NCI-H82 (cell line): ENCODE measurements at regions not wholly inside any gene's neighbourhood (a gene's known extent, or its start where the extent isn't known, plus 50 kb on each side); places are given as distances from the start of the nearest gene placed in this dataset.
"Not testable (repeated sequence)": the region's sequence is repeated elsewhere in the genome, so short reads cannot be mapped to it uniquely, and the experiment has no call there.

Experiments used
- DNase-seq: peaks from one replicate; lab custom pipeline; 2025; lab: John Stamatoyannopoulos, UW

GRCh38 chr1:146715054-146715453 is 223.1 kb upstream of the NBPF12 start:
- not testable (repeated sequence) for DNase-seq

DNA sequence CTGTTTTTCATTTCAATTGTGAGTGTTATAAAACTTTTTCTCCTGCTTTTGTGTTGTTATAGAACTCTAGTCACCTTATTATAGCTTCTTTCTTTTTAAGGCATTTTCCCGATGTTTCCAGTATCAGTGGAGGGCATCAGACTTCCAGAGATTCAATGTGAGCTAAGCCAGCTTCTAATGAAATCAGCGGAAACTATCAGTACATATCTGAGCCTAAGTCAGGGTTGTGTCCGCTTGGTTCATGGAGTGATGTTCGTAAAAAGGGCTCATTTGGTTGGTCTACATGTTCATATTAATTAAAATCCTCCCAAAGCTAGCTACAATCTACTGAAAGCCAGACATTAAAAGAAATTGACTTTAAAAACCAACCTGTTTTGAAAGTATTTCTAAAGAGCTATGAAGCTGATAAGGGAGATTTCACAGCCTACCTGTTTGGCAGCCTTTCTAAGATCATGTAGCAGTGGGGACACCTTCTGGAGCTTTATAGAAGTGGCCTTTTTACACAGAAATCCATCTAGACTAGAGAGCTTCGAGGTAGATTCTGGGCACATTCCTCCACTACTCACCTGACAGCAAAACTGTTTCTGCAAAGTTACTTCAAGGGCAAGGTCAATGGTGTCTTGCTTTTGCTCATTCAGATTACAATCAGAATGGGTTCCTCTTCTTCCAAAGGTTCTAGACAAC is 227.1 kb upstream of the NBPF12 start:
- DNase-seq, result peak; percentile 53

GRCh38 chr1:146709302-146709701 is 228.8 kb upstream of the NBPF12 start:
- not testable (repeated sequence) for DNase-seq

GRCh38 chr1:146704162-146704724 is 233.9 kb upstream of the NBPF12 start:
- peak; percentile 0 for DNase-seq

DNA sequence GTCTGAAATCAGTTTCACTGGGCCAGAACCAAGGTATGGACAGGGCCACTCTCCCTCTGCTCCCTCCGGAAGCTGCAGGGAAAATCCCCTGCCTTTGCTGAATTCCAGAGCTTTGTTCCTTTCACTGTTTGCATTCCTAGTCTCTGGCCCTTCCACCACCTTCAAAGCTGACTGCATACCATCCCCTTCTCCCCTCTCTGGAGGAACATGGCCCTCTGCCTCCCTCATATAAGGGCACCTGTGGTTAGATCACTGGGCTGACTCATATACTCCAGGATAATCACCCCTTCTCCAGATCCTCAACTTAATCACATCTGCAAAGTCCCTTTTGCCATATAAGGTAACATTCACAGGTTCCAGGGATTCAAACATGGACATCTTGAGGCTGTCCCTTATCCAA is 236.8 kb upstream of the NBPF12 start:
- not testable (repeated sequence) for DNase-seq

DNA sequence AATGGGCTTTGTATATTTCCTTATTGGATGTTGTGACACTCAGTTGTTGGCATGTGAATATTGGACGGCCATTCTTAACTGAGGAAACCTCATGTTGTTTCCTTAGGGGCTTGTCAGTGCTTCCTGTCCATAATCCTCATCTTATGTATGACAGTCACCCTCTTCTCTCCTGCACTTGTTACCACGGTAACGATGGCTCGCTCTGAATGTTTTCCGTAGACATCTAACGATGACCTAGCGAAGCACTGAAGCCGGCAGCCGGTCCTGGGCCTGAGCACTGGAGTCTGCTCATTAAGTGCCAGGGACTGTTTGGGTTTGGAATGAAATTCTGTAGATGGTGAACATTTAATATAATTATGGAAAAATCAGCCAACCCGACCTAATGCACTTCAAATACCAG is 242.7 kb upstream of the NBPF12 start:
- not testable (repeated sequence) for DNase-seq

GRCh38 chr1:146691798-146692197 is 246.3 kb upstream of the NBPF12 start:
- DNase-seq, result not testable (repeated sequence)

DNA sequence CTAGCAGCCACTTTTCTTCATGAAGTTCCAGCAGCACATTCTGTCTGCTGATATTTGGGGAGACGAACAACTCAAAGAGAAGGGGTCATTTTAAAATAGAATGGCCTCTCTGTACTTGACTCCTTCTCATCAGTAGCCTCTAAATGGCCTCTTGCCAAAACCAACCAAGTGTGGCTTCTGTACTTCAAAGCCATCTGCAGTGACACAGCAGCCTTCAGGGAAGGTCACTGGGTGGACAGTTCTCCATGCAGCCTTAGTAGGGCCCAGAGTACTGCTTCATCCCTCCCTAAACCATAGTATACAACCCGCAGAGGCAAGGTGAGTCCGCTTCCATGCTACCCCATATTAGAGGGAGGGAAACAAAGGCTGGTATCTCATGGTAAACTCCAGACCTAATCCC is 249.2 kb upstream of the NBPF12 start:
- DNase-seq, result not testable (repeated sequence)

DNA sequence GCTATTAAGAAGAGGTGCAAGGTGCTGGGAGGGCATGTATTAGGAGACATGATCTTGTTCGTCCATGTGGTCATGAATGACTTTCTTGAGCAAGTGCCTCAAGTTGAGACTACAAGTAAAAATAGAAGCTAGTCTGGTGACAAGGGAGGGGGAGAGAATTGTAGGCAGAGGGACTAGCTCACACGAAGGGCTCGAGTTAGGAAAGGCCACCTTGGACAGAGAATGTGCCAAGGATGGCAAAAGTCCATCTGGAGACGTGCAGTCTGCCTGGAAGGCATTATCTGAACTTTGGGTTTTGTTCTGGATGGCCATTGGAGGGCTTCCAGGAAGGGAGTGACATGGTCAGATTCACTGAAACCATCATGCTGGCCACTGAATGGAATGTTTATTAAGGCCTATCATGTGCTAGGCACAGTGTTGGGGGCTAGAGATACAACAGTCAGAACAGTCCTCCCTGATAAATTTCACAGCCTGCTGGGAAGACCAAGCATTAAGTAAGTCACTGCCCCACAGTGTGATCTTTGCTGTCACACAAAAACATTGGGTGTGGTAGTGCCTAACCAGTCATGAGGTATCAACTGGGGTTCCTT is 251.3 kb upstream of the NBPF12 start:
- not testable (repeated sequence) for DNase-seq

GRCh38 chr1:146683126-146683429 is 255.0 kb upstream of the NBPF12 start:
- not testable (repeated sequence) for DNase-seq

DNA sequence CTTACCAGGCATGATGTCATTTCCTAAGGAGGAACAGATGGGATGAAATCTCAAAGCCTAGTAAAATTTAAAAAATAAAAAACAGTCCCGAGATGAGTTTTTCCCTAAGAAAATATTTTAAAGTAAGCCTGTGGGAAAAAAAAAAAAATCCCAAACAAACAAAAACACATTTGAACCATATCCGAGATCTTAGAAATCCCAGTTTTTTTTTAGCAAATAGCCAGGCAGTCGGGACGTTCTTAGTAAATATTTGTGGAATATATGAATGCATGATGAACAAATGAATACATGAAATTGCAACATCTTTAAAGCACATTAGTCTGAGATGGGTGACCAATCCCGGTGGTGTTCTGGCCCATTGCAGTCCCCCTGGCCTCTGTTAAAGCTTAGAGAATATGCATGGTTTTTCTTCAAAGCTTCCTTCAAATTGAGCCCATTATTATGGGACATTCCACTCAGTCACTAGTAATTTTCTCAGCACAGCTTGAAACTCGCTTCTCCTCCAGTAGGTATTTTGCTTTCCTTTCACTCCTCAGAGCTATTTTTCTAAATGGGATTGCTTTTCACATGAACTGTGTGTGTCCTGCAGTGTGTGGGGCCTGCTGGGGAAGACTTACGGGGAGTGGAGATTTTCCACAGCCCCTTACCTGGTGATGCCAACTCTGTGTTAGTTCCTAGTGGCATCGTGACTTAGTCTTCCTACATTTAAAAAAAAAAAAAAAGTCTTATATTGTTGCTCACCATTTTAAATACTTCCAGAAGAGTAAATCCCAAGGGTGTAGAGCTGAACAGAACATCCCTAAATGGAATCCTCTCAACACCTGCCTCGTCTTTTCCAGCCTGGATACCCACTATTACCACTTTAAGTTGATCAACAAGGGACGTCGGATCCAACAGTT is 255.6 kb upstream of the NBPF12 start:
- DNase-seq, result not testable (repeated sequence)

DNA sequence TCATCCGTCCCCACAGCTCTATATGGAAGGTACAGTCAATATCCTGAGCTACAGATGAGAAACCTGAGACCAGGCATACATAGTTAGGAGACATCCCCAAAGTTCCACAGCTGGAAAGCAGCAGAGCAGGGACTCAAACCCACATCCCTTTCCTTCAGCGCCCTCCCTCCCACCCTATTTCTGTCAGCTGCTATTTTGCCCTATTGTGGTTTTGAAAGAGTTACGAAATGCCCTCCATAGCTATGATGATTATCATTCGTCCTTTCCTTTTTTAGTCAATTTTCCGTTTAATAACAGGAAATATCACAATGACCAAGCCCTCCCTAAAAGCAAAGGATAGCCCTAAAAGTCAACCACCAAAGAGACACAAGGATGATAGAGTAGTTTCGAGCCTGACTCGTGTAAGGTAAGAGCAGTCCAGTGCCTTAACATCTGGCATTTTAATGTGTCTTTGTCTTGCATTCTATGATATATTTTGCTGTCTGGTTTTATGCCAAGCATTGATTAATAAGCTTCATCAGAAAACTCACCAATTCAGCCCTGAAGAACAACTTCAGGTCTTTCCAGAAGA is 264.3 kb upstream of the NBPF12 start:
- not testable (repeated sequence) for DNase-seq

GRCh38 chr1:146672608-146673007 is 265.5 kb upstream of the NBPF12 start:
- not testable (repeated sequence) for DNase-seq

DNA sequence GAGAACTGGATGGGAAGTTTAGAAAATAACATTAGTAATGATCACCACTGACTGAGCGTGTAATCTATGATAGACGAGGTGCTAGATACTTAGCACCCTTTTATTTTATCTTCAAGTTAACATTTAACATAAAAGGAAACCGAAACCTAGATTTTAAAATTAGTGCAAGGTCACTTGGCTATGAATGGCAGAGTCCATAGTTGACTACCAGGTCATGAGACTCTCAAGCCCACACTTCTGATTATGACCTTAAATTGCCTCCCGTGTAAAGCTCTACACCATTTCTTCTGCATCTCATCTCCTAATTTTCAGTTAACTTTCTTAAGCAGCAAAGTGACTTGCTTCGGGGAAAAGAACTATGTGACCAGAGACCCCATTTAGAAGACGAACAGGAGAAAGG is 266.5 kb upstream of the NBPF12 start:
- DNase-seq, result not testable (repeated sequence)

GRCh38 chr1:146670832-146671566 is 267.1 kb upstream of the NBPF12 start:
- not testable (repeated sequence) for DNase-seq

DNA sequence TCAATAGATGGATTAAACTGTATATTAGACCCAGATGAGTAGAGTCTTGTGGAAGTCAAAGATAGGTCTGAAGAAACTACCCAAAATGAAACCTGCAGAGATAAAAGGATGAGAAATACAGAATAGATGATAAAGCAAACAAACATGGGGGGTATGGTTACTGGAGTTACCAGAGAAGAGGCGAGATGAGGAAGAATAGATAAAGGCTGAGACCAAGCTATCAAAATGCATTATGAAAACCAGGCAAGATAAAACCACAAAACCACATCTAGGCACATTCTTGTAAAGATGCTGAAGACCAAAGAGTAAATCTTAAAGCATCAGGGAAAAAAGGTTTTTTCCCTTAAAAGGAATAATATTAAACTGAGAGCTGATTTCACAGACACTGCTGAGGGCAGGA is 271.8 kb upstream of the NBPF12 start:
- DNase-seq, result not testable (repeated sequence)

DNA sequence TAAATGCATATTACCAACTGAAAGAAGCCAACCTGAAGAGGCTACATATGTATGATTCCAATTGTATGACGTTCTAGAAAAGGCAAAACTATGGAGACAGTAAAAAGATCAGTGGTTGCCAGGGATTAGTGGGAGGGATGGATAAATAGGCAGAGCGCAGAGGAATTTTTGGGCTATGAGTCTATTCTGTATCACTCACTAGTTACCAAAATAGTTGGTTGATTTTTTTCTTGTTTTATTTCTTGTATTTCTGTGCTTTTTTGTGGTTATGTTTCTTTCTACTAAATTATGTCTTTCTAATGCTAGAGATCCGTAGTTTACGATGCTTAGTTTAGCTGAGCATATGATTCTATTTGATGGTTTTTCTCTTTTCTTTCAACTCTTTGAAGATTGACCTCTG is 277.9 kb upstream of the NBPF12 start:
- not testable (repeated sequence) for DNase-seq

- DNase-seq, result not testable (repeated sequence)
These were observed 281.6 kb upstream of the NBPF12 start for GRCh38 chr1:146656356-146657060.

DNA sequence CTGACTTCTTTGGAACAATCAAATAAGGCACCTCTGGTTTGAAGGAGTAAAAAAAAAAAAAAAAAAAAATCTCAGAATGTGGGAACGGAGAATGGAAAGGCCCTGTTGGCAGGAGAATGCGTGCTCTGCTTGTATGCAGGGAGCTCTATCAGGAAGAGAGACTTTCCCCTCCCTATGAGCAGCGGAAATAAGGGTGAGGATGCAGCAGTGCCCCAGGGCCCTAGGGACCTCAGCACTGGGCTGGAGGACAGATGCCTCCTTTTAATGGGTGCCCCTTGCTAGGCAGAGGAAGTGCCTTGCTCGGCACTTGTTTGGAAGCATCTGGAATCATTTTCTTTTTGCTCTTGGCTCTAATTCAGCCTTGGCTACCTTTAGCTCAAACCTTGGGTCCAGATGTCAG is 283.4 kb upstream of the NBPF12 start:
- not testable (repeated sequence) for DNase-seq

DNA sequence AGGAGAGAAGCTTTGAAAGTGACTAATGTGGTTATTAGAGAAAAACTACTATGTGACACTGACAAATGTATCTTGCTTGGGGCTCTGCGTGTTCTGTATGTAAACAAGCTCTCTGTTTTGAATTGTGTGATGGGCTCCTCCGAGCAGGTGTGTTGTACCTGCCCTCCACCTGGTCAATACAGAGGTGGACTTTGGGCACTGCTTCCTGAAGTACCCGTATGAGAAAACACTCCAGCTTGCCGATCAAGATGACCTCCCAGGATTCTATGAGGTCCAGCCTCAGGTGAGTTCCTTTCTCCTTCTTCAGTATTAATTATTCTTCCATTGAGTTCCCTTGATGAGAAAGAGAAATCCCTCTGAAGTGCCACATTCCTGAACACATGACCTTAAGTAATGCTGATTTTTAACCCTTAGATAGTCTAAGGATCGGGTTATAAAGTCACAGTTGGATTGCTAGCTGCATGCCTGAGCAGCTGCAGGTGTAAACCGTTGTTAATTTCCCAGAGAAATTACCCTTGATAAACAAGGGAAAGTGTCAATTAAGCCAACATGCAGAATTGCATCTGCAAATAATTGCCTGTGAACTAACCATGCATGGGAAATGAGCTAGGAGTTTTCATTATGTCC is 292.0 kb upstream of the NBPF12 start:
- not testable (repeated sequence) for DNase-seq
